Hematopoietic multipotent progenitor cell treated with erythropoietin and hydrocortisone succinate and interleukin-3 and kit ligand, for 17 days (in vitro differentiated cells): ENCODE measurements at regions not wholly inside any gene's neighbourhood (a gene's known extent, or its start where the extent isn't known, plus 50 kb on each side); places are given as distances from the start of the nearest gene placed in this dataset.

Experiments
- DNase-seq: peaks from one replicate; pipeline ENCODE4 v3.0.0-alpha.2; 2015; ENCODE audit warnings: low spot score

DNA sequence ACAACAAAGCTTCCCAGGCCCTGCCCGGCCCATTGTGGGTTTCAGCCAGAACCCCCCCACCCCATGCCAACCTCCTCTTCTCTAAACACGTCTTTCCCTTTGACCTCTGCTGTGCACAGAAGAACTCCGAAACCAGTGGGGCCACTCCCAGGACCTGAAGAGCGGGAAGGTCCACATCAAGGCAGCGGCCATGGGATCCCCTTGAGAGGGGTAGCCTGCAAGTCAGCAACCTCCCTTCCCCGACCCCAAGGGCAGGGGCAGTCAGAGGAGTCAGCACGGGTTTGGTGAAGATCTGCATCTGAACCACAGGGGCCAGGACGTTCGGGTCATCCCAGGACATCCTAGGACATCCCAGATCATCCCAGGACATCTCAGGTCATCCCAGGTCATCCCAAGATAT lies 379.9 kb upstream of the IRX4 start:
- no peak for DNase-seq

DNA sequence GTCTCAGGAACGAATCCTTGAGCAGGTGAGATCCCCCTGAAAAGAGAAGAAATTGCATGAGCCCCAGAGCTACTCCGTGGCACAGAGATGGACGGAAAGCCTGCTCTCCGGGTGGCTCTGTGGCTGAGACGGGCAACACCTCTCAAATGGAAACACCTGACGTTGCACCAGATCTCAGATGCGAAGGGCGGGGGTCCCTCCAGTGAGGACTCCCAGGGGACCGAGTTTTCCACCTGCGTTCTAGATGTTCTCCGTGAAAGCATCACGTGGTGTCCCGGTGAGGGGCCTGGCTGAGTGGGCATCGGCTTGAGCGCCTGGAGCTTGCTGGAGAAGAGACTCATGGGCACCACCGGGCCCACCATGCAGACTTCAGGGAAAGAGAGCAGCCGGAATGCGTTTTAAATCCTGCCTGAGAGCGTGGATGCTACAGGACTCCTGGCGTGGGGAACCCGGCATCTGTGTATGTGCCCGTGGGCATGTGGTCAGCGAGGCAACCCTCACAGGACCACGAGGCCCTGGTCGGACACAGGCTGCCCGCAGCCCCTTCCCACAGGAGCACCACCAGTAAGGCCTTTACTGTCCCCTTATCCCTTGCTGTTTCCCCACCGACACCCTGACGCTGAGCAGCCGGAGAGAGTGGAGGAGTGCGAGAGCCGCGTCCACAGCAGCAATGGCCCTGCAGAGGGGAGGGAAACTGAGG lies 378.4 kb upstream of the IRX4 start:
- no peak for DNase-seq

DNA sequence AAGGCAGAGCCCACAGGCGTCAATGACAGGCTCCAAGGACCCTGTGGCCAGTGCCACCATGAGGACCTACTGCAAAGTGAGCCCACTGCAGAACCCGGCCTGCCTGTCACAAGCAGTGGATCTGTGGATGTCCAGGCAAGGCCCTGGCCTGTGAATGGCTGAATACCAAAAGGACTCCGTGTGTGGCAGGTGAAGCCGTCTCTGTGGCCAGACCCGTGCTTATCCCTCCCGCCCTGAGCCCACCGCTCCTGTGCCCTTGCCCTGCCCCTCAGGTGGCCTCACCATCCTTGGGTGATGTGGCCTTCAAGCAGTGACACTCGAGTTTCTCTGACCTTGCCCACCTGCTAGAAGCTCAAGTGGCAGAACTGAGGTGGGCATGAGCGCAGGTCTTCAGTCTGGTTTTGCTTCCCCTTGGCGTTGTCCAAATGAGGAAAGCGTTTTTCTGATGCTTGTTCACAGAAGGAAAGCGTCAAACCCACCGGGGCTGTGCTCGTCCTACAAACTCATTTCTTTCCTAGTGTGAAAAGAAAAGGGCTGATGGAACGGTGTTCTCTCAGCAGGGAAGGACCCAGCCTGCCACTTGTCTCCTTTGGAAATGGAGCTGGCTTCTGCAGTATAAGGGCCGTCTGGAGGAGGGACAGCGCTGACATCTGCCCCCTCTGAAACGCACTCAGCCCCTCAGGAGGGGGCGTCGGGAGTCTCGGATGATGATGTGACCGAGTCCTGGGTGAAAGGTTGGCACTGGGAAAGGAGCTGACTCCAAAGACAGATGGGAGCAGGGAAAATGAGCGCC lies 377.7 kb upstream of the IRX4 start:
- no peak for DNase-seq

DNA sequence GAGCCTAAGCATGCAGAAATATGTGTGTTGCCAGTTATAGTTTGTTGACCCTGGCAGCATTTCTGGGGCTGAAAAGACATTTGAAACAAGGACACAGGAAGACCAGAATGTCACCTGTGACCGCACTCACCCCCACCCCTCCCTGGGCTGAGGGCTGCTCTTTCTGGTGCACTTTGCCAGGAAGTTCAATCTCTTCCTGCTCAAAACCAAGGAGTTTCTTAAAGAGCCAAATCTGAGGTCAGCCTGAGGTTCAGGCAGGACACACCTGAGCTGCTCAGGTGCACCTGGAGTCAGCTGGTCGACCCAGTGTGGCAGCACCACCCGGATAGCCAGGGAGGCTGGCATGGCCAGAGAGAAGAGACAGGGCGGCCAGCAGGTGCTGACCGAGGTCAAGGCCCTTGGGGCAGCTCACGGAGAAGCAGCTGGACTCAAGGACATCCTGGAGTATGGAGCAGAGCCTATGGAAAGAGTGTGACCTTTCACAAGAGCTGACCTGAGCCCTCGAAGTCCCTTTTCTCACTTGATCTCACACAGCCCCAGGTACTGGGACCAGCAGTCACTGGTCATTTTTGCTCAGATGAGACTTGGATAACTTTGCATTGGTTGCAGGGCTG lies 376.9 kb upstream of the IRX4 start:
- no peak for DNase-seq

DNA sequence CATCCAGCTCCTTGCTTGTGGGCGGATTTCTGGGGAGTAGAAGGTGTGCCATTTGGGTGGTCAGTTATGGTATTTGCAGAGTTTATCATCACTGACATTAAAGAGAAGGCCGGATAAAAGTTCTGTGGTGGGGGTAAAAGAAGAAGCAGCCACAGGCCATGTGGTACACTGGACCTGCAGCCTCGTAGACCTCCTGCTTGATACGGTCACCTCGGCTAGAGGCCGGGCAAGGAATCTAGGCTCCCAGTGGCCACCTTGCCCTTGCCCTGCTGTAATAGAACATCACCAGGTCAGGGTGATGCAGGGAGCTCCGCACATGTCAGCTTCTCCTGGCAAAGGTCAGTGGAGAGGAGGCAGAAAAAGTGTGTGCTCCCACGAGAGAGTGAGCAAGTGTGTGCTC lies 376.1 kb upstream of the IRX4 start:
- no peak for DNase-seq

DNA sequence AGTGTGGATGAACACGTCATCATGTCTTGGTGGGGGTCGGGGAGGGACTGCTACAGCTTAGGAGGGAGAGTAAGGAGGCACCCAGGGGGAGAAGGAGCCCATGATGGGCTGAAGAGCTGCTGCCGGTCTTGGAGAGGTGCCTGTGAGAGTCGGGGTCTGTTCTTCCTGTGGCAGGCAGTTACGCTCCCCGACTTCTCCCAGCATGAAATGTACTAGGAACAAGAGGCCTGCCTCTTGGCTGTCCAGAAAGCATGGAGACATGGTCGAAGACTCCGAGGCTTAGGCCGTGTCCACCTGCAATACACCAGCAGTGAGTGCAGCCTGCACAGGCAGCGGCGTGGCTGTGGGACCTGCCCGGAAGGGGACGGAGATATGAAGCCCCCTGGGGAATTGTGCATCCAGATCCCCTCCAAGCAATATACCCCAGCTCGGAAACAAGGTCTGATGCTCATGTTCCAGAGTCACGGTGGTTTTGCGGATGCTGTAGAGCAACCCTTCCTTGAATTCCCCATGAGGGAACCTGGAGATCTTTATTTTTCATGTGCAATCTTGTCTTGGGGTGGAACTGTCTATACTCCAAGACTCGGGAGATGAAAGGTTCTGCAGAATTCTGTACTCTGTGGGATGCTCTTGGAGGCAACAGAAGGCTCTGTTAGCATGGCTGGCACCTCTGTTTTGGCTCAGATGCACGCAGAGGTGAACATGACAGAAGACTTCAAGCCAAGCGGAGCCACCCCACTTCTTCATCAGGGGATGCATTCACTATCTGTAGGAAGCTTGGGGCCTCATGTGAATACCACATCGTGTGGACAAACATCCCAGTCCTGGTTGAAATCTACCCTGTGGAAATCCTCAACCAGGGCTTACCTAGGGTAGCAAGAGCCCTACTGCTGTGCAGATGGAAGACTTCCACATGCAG lies 374.9 kb upstream of the IRX4 start:
- DNase-seq: no peak

DNA sequence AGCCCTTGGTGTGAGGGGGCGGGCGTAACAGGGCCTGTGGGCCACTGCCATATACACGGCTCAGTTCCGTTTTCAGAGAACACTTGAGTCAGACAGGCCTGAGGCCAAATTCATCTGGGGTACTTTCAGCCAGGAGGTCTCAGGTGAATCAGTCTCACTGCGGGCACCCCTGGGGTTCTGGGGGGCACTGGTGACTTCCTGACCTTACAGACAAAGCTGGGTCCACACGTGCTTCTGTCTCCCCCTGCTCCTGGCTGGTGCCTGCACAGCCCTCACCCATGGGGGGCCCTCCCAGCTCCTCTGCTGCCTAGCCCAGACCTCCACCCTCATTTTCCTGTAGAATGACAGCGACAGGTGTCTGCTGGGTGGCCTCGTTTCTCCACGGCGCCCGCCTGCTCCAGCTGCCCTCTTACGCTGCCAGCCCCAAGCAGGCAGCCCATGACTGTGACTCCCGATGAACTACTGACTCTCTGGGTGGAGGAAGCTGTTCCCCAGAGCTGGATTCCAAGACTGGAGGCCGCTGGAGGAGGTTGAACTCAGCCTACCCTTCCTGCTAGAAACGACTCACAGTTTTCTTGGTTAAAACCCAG lies 374.1 kb upstream of the IRX4 start:
- DNase-seq: no peak

DNA sequence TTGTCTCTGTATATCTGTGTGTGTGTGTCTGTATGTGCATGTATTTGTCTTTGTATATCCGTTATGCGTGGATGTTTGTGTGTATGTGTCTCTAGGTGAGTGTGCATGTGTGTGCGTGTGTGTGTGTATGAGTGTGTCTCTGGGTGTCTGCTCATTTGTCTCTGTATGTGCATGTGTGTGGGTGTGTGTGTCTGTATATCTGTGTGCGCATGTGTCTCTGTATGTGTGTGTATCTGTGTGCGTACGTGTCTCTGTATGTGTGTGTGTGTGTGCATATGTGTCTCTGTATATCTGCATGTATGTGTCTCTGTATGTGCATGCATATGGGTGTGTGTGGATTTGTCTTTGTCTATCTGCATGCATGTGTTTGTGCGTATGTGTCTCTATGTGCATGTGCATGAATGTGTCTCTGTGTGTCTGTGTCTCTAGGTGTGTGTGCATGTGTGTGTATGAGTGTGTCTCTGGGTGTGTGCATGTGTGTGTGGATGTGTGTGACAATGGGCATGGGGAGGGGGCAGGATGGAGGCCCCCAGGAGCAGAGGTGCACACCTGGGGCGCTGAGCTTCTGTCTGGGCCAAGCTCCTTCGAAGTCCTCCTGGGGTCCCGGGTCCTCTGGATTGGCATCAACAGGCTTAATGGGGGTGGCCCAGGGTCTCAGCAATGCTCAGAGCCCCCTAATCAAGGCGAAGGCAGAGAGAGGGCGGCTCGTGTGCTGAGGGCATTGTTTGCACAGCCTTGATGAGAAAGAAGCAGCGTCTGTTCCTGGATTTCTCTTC lies 373.4 kb upstream of the IRX4 start:
- DNase-seq: no peak

DNA sequence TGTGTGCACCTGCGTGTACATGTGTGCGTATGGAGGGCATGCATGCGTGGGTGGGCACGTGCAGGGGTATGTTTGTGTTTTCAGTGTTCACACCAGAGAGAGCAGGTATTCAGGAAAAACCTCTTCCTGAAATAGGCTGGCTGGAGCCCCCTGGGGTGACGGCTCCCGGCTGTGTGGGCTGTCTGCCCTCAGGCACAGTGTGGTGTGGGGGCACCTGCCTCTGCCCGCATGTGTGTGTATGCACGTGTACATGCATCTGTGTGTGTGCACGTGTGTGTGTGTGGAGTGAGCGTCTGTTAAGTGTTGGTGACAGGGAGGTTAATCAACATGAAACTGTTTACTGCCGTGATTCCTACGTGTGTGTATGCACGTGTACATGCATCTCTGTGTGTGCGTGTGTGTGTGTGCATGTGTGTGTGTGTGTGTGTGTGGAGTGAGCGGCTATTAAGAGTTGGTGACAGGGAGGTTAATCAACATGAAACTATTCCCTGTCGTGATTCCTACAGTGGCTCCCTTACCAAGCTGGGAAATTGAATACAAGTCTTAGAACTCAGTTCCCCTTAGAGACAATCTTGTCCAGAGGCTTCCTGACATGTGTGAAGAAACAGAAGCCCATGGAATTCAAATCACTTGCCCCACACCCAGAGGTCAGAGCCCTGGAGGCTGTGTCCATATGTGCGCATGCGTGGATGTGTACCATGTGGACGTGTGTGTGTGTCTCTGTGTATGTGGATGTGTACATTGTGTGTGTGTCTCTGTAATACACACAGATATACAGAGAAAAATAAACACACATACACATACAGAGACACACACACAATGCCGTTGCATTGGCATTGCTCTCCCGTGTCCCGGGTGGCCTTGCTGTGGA lies 372.4 kb upstream of the IRX4 start:
- DNase-seq: no peak

DNA sequence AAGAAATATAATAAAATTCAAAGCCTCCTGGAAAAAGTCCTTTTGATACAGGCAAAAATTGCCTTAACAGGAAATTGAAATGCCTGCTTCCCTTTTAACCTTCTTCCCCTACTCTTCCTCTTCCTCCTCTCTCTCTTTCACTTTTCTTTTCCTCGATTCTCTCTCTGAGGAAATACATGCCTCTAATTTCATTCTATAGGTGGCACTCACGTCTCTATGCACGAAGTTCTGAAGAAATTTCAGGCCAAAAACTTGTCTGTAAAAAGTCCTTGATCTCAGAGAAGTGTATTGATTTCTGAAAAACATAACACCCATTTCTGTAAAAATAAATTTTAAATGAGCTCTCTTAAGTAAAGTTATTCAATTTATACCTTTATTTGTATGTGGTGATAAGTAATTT lies 371.7 kb upstream of the IRX4 start:
- no peak for DNase-seq

DNA sequence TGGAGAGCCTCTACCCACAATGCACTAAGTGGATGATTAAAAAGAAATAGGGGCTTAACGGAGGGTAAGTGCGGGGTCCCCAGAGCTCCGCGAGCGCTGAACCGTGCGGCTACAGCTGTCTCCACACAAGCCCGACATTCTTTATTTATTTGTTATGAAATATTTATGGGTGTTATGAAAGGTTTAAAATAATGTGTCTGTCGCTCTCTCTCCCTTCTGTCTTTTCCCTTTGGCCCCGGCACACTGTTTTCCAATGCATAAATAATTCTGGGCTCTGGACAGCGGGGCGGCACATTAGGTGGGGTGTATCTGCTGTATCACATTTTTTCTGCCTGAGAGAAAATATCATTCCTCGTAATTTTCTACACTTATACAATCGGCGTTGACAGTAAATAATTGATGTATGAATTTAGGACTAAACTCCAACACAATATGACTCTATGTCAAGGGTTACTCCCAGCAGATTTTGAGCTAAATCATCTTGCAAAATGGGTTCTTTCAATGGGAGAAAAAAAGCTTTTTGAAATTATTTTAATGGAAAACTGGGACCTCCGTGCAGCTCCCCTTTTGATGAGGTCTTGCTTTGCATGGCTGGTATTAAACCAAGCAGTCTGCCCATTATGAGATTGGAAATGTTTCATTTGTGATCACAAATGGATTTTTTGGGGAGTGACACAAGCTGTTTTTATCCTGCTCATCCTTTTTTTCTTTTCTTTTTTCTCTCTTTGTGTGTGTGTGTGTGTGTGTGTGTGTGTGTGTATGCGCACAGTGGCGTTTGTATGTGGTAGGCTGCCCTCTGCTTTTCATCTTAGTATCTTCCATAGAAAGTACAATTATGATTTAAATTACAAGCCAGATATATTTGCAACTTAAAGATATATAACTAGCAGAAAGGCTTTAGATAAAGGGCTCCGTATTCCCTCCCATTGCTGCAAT lies 370.6 kb upstream of the IRX4 start:
- no peak for DNase-seq

DNA sequence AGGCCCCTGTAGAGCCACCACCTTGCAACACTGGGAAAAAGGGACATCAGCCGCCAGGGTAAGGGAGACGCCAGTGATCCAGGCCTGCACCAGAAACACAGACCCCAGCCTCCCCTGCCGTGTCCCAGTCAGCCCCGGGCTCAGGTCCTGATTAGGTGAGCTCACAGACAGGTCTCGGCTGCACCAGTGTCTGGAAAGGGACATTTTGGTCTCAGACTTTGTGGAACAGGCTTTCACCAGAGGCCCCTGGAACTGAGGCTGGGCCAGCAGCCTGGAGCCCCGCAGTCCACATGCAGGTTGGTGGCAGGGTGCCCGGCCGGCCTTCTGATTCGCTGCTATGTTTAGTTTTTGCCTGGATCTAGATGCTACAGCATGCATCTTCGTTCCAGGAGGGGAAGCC lies 369.0 kb upstream of the IRX4 start:
- DNase-seq: no peak

DNA sequence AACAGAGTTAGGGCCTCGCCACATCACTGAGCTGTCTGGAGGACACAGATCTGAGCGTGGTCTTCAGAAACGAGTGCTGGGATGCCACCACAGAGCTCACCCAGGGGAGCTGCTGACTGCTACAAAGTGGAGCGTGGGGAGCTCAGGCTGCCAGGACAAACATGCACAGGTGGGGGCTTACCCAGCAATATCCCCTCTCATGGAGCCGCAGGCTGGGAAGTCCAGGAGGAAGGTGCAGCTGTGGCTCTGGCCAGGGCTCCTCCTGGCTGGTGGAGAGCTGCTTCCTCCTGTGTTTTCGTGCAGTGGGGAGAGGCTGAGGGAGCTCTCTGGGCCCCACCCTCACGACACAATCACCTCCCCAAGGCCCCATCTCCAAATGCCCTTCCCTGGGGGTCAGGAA lies 368.6 kb upstream of the IRX4 start:
- no peak for DNase-seq

DNA sequence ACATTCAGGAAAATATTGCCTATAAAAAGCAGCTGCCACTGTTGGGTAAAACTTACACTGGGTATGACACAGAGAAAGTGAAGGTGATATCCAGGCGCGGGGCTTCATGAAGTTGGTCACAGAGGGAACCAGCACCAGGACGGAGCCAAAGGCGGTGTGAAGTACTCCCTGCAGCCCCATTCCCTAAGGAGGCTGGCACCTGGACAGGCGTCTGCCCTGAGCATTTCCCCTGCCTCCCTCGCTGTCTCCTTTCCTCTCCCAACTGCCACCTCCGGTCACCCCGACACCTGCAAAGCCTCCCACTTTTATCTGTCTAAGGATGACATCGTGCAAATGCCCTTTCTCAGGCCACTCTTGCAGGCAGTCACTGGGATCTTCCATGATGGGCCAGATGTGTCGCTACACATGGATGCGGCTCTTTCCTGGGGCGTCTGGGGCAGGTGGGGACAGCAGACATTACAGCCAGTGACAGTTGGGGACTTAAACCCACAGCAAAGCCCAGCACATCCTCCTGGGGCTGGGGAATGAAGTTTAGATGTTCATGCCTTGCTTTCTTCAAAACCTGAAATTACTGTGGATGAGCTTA lies 367.7 kb upstream of the IRX4 start:
- no peak for DNase-seq

DNA sequence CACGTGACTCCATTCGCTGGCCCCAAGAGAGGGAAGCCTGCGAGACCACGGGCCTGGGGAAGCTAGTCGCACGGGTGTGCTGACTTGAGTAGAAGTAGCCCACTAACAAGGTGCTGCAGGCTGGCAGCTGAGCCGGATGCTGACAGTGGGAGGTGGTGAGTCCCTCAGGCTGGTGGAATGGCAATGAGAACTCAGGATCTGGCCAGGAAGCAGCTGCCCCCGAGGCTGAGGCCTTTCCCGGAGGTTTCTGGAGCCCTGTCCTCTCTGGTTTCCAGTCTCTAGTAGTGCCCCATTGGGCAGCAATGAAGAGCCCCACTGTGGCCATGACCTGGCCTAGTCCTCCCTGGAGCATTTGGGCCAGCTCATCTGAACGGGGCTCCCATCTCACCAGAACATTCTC lies 366.7 kb upstream of the IRX4 start:
- DNase-seq: no peak

DNA sequence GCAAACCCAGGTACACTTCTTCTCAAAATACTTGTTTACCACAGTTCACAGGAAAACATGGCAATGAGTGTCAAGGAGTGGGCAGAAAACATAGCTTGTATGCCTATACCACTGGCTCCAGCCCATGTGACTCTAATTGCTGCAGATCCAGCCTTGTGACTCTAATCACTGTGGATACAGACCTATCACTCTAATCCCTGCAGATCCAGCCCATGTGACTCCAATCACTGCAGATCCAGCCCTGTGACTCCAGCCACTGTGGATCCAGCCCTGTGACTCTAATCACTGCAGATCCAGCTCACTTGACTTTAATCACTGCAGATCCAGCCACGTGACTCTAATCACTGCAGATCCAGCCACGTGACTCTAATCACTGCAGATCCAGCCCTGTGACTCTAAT lies 366.3 kb upstream of the IRX4 start:
- DNase-seq: no peak

DNA sequence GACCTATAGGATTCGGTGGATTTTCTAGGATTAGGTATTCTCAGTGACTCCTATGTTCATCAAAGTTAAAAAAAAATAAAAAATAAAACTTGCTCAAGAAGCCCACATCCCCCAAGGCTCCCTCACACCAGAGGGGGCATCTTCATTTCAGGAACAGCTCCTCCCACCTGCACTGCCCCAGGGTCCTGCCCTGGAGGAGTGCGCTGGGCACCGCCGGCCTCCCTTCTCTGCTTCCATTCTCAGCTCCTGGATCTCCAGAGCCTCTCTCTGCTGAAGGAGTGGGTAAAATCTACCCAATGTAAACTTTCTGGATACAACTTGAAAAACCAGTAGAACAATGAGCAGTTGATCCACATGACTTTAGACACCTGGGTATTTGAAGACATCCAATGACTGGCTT lies 359.8 kb upstream of the IRX4 start:
- DNase-seq: no peak

DNA sequence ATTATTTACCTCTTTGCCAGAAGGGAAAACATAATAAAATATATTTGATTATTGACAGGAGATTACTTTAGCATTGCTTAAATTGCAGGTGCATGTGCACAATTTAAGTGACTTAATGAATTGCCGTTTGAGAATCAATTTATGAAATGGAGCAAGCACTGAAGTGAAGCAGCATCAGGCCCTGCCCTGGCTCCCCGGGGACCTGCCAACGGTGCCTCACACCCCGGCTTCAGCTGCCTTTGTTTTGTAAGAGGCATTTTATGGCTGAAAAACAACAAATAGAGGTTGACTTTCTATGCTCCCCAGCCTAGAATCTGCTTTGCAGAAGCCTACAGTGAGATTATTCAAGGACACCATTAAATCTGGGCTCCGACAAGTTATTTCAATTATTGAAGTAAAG lies 359.1 kb upstream of the IRX4 start:
- no peak for DNase-seq
